Small intestine (tissue), 7 donors: ENCODE measurements at regions not wholly inside any gene's neighbourhood (a gene's known extent, or its start where the extent isn't known, plus 50 kb on each side); places are given as distances from the start of the nearest gene placed in this dataset.
"Not testable (repeated sequence)": the region's sequence is repeated elsewhere in the genome, so short reads cannot be mapped to it uniquely, and the experiment has no call there.

Source experiments
- DNase-seq, 2 donors: peaks; one replicate each; pipeline versions ENCODE4 v3.0.0 to v3.0.0-alpha.2; 2013
- FAIRE-seq: peaks from 2 replicates; lab custom pipeline; 2012; peaks lifted over from hg19 to GRCh38; lab: Jason Lieb, UNC
- H3K27ac ChIP-seq, 3 donors: one replicate each; pipeline ENCODE4 v1.5.1; 2013; ENCODE audit warnings: low read length in 2 of 3, mild to moderate bottlenecking in 2 of 3, control low read depth in 1 of 3, inconsistent platforms in 1 of 3, low read depth in 1 of 3, moderate library complexity in 1 of 3
- H3K27me3 ChIP-seq, 3 donors: one replicate each; pipeline ENCODE4 v1.6.1; 2013; ENCODE audit warnings: low read length in 3 of 3, inconsistent platforms in 1 of 3; ENCODE audit not compliant: control insufficient read depth in 3 of 3, insufficient read depth in 3 of 3
- H3K36me3 ChIP-seq, 3 donors: one replicate each; pipeline ENCODE4 v1.6.1; 2013; ENCODE audit warnings: low read length in 3 of 3, inconsistent platforms in 1 of 3, low read depth in 1 of 3, mild to moderate bottlenecking in 1 of 3, moderate library complexity in 1 of 3; ENCODE audit not compliant: control insufficient read depth in 3 of 3, insufficient read depth in 2 of 3
- H3K4me1 ChIP-seq, 3 donors: one replicate each; pipeline ENCODE4 v1.6.1; 2013; ENCODE audit warnings: low read length in 2 of 3, inconsistent platforms in 1 of 3, low read depth in 1 of 3, mild to moderate bottlenecking in 1 of 3, moderate library complexity in 1 of 3; ENCODE audit not compliant: control insufficient read depth in 3 of 3, insufficient read depth in 2 of 3
- H3K4me3 ChIP-seq, 3 donors: one replicate each; pipeline ENCODE4 v1.5.1; 2013; ENCODE audit warnings: low read length in 3 of 3, control low read depth in 1 of 3, inconsistent platforms in 1 of 3, low read depth in 1 of 3, mild to moderate bottlenecking in 1 of 3, moderate library complexity in 1 of 3
- H3K9me3 ChIP-seq, 2 donors: one replicate each; pipeline ENCODE4 v1.6.1; 2013; ENCODE audit warnings: low read depth in 1 of 2, low read length in 1 of 2; ENCODE audit not compliant: control insufficient read depth in 2 of 2, insufficient read depth in 1 of 2
- WGBS, 3 donors: extraction: QIAGEN DNeasy Blood & Tissue Kit; methylation state at CpG; one replicate each; pipeline ENCODE4 v1.1.7; 2013; 5-methylcytosine and 5-hydroxymethylcytosine counted together
- donor health status: healthy with polysubstance abuse.
- donor health status: control.
- donor health status: control.
- donor health status: Bipolar disorder and iron deficiency.
- donor health status: healthy.

DNA sequence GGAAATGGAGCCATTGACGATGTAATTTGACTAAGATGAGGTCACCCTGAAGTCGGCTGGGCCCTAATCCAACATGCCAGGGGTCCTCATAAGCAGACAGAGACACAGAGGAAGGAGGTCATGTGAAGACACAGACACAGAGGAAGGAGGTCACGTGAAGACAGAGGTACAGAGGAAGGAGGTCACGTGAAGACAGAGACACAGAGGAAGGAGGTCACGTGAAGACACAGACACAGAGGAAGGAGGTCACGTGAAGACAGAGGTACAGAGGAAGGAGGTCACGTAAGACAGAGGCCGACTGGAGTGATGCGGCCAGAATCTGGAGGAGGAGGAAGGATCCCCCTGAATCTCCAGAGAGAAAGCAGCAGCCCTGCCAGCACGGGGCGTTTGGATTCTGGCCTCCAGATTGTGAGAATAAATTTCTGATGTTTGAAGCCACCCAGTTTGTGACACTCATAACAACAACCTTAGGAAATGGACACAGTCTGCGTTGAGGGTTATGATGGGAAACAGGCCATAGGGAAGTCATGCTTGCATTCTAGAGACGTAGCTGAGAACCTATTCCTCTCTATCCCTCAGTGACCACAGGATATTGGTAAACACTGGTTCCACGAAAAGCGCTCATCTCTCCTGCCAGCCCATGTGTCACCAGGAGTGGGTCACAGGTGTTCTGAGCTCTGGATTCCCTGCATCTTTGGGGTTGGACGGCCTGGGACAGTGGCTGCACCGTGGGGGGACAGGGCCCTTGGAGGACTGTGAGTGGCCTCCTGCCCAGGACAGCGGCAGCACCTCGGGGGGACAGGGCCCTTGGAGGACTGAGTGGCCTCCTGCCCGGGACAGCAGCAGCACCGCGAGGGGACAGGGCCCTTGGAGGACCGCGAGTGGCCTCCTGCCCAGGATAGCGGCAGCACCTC is 108.5 kb downstream of the SOX1 start:
- Histone ChIP-seq H3K4me1 (peaks cover 0 to 3% (median 0%) of the 10 kb centered on the region in 3 donors), H3K27me3 (peaks cover 0 to 6% (median 0%) of the 10 kb centered on the region in 3 donors), H3K9me3 (peaks cover 0 to 3% of the 10 kb centered on the region in 2 donors), H3K27ac (no peak overlapping the region), H3K4me3 (no peak overlapping the region), H3K36me3 (no peaks in the 10 kb centered on the region)
- DNase-seq (no peak), FAIRE-seq (no peak)
- 80 to 91% (median 89%) methylated on average over 19 to 25 of the region's 25 CpGs for WGBS, 3 donors

DNA sequence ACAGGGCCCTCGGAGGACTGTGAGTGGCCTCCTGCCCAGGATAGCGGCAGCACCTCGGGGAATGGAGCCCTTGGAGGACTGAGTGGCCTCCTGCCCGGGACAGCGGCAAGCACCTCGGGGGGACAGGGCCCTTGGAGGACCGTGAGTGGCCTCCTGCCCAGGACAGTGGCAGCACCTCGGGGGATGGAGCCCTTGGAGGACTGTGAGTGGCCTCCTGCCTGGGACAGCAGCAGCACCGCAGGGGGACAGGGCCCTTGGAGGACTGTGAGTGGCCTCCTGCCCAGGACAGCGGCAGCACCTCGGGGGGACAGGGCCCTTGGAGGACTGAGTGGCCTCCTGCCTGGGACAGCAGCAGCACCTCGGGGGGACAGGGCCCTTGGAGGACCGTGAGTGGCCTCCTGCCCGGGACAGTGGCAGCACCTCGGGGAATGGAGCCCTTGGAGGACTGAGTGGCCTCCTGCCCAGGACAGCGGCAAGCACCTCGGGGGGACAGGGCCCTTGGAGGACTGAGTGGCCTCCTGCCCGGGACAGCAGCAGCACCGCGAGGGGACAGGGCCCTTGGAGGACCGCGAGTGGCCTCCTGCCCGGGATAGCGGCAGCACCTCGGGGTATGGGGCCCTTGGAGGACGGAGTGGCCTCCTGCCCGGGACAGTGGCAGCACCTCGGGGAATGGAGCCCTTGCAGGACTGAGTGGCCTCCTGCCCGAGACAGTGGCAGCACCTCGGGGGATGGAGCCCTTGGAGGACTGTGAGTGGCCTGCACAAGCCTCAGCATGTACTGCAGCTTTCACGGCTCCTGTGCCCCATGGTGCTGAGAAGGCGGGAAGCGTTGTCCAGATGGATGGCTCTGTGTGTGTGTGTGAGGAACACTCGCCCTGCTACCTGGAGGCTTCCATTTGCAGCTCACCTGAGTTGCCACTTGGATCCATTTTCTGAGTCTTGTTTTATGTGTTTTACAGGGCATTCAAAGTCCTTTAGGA is 109.5 kb downstream of the SOX1 start:
- not testable (repeated sequence) for H3K36me3 ChIP-seq, H3K27ac ChIP-seq, H3K4me3 ChIP-seq, FAIRE-seq, H3K4me1 ChIP-seq, DNase-seq, H3K27me3 ChIP-seq, H3K9me3 ChIP-seq
- WGBS, 3 donors, result 82 to 91% (median 88%) methylated on average over 28 to 34 of the region's 34 CpGs

DNA sequence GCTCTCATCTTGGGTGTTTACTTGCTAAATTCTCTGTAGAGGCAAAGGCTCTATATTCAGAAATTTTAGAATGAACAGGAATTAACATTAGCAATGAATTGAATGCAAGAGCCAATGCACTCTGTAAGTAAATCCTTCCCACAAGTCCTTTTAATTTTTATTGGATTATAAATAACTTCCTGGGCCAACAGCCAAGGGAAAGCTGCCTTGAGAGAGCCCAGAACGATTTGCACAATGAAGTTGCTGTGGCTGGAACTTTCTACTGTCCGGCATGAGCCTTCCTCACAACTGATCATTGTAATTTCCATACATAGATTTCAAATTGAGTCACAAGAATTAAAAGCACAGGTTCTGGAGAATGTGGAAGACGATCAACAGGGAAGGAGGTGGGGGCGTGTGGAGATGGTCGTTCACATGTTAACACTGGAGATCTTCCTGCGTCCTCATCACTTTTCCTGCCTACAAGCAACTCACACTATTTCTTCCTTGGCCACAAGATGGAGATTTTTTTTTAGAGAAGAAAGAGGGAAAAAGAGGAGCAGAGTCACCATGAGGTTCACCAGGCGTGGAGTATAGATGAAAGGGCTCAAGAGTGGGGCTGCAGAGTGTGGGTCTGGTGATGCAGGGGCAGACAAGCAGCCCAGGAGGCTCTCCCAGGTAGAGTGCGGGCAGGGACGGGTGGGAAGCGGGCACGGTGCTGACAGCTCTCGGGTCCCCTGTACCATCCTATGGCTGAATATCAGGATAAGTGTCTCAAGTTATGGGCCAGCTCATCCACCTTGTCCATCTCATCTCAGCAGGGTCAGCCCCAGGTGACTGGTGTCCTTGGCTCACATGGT is 110.7 kb downstream of the SOX1 start:
- peaks cover 0 to 3% (median 0%) of the 10 kb centered on the region in 3 donors for H3K4me1 ChIP-seq
- no peak overlapping the region for H3K4me3 ChIP-seq
- peak; percentile 19 to 42 for DNase-seq
- H3K27ac ChIP-seq, result no peak overlapping the region
- H3K36me3 ChIP-seq, result no peaks in the 10 kb centered on the region
- peaks cover 0 to 3% of the 10 kb centered on the region in 2 donors for H3K9me3 ChIP-seq
- no peak for FAIRE-seq
- WGBS, 3 donors, result 51 to 60% (median 58%) methylated on average over 12 of the region's 12 CpGs
- H3K27me3 ChIP-seq, result peaks cover 0 to 6% (median 0%) of the 10 kb centered on the region in 3 donors

DNA sequence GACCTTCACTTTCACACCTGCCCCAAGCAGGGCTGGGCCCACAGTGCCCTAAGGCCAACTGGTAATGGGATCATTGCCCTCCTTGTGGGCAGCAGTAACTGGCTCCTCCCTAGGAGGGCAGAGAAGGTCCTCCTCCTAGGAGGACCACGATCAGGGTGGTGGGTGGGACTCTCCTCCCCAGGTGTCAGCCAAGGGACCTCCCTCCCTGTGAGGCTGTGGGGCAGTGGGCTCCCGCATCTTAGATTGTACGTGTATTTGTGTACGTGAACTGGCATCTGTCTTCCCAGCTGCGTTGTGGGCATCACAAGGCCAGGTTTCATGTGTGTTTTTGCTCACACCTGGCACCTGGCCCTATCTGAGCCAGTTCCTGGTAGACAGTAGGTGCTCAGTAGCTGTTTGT is 111.8 kb downstream of the SOX1 start:
- Histone ChIP-seq H3K27me3 (peaks cover 0 to 6% (median 0%) of the 10 kb centered on the region in 3 donors), H3K9me3 (peaks cover 0 to 3% of the 10 kb centered on the region in 2 donors), H3K4me3 (no peak overlapping the region), H3K27ac (no peak overlapping the region), H3K36me3 (no peaks in the 10 kb centered on the region), H3K4me1 (peaks cover 0 to 3% (median 0%) of the 10 kb centered on the region in 3 donors)
- no peak for FAIRE-seq
- 79 to 91% (median 85%) methylated on average over 5 of the region's 5 CpGs for WGBS, 3 donors
- DNase-seq, result no peak

DNA sequence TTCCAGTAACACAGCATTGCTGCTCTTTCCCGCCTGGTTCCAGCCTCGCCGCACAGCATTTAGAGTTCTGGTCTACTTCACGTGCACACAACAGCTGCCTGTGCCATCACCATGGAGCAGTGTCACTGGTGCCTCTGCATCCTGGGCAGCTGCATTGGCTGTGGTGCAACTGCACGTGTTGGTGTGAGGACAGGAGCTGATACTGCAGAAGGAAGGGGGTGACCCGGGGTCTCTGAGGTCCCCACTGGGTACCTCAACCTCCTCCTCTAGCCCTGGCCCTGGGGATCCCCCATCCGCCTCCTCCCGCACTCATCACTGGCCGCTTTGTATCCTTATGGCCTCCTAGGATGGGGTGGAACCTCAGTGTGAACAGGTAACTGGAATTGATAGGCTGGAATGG is 112.5 kb downstream of the SOX1 start:
- DNase-seq (no peak), FAIRE-seq (no peak)
- WGBS, 3 donors, result 84 to 87% (median 85%) methylated on average over 9 of the region's 9 CpGs

DNA sequence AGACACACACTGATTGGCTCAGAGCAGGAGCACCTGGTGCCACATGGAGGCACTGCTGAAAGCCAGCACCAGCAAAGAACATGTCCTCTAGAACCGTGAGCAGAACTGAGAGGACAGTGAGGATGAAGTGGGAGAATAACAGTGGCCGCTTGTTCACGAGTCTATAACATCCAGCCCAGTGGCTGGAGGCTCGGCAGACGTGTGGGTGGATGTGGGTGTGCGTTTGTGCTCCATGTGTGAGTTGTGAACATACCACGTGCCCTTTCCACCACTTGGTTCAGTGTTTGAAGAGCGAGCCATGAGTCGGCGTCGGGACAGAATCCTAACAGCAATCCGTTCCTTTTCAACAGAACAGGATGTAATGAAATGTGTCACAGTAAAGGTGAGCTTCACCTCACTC is 113.0 kb downstream of the SOX1 start:
- Histone ChIP-seq H3K27ac (no peak overlapping the region), H3K27me3 (no peaks in the 10 kb centered on the region), H3K4me1 (peaks cover 0 to 3% (median 0%) of the 10 kb centered on the region in 3 donors), H3K36me3 (no peaks in the 10 kb centered on the region), H3K9me3 (no peaks in the 10 kb centered on the region), H3K4me3 (no peak overlapping the region)
- WGBS, 3 donors, result 80 to 86% (median 80%) methylated on average over 12 of the region's 12 CpGs
- DNase-seq (no peak), FAIRE-seq (no peak)

More for the DNA sequence above, 112.5 kb downstream of the SOX1 start:
- Histone ChIP-seq H3K27ac (no peak overlapping the region), H3K4me1 (peaks cover 0 to 3% (median 0%) of the 10 kb centered on the region in 3 donors), H3K36me3 (no peaks in the 10 kb centered on the region), H3K4me3 (no peak overlapping the region), H3K27me3 (peaks cover 0 to 4% (median 0%) of the 10 kb centered on the region in 3 donors), H3K9me3 (no peaks in the 10 kb centered on the region)

DNA sequence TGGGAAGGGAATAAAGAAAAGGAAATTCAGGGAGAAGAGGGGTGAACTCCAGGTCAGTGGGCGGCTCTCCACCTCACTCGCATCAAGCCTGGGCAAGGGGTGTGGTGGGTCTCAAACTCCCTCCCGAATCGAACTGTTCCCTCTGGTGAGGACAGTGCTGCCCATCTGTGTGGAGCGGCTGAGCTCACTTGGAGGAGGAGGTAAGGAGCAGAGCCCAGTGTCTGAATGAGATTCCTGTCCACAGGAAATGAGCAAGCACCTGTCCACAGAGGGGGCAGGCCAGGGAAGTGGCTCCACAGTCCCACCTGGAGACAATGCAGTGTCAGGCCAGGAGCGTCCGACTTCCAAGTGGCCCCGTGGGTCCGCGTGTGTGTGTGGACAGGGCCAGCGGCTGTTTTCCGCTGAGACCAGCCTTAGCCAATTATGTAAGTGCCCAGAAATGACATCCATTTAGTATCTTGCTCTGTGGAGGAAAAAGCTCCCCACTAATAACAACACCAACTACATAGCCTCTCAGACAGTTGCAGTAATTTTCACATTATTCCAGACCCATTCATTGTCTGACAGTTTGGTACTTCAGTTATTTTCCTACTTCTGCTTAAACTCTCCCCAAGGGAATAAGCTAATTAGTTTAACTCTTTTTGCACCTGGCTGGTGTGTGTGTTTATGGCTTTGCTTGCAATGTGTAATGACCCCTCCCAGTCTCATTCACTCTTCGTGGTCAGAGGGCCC is 114.6 kb downstream of the SOX1 start:
- DNase-seq (no peak), FAIRE-seq (no peak)
- no peaks in the 10 kb centered on the region for H3K36me3 ChIP-seq
- no peak overlapping the region for H3K27ac ChIP-seq
- no peaks in the 10 kb centered on the region for H3K9me3 ChIP-seq
- H3K4me1 ChIP-seq, result peaks cover 0 to 3% (median 0%) of the 10 kb centered on the region in 3 donors
- no peak overlapping the region for H3K4me3 ChIP-seq
- WGBS, 3 donors, result 64 to 76% (median 72%) methylated on average over 13 of the region's 13 CpGs
- no peaks in the 10 kb centered on the region for H3K27me3 ChIP-seq
